HG03558 (cell line): ENCODE measurements at regions not wholly inside any gene's neighbourhood (a gene's known extent, or its start where the extent isn't known, plus 50 kb on each side); places are given as distances from the start of the nearest gene placed in this dataset.

ENCODE experiments used
- ATAC-seq: cut with Tn5 transposase; IDR thresholded peaks from one replicate; pipeline ENCODE4 v1.9.1; 2021; ENCODE audit warnings: moderate number of reproducible peaks; ENCODE audit not compliant: unreplicated experiment; ENCODE audit errors: extremely low read depth

DNA sequence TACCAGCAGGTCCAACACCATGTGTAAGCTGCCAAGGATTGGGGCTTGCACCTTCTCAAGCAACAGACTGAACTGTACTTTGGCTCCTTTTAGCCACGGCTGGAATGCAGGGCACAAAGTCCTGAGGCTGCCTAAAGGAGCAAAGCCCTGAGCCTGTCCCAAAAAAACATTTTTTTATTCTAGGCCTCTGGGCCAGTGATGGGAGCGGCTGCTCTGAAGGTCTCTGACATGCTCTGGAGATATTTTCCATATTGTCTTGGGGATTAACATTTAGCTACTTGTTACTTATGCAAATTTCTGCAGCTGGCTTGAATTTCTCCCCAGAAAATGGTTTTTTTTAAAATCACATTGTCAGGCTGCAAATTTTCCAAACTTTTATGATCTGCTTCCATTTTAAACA is 885.3 kb downstream of the GLUD2 start:
- no peak for ATAC-seq

- no peak for ATAC-seq
Observed at GRCh38 chrX:121949041-121949760, 901.8 kb downstream of the GLUD2 start.

DNA sequence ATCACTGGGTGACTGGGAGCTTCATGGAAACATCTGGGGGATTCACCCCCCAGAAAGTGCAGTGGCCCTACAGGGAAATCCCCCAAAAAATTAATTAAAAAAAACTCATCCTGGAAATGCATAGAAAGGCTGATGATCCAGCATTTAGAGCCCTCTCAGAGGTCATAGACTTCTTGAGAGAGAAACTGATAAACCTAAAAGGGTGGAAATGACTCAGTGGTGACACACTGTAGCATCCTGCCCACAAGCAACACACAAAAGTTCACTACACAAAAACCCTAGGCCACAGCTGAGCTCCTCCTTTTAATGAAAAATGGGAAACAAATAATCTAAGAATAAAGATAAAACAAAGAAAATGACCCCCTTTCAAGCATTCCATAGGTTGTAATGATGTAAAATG is 911.5 kb downstream of the GLUD2 start:
- no peak for ATAC-seq

DNA sequence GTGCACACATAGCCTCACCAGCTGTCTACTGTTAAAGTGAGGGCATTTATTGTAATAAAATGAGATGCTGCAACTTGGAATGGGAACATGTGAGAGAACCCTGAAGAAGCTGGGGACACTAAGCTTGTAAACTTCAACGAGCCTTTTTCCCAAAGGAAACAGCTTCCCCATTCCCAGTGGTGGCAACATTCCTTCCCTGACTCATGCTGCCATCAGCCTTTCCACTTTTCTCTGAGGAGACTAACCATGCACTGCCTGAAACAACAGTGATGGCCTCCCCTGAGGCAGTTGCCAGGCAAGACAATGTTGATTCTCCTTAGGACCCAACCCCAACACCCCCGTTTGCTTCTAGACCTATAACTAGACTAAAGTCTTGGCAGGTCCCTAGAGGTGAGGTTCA is 928.3 kb downstream of the GLUD2 start:
- ATAC-seq: no peak

DNA sequence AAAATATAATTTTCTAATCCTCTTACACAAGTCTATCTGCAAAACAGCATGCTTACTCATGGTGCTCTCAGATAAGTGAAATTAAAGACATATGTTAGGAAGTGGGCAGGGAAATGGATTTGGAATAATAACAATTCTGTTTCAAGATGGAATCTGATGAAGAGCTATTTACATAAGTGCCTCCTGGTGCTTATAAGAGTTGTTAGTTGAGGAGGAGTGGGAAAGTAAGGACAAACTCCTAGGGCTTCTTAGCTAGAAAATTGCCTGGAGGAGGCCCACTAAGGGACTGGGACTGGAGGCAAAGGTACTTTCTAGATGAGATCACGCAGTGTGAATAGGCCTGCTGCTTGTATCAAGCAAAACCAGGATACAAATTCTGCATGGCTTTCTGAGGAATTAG is 939.8 kb downstream of the GLUD2 start:
- ATAC-seq: no peak

DNA sequence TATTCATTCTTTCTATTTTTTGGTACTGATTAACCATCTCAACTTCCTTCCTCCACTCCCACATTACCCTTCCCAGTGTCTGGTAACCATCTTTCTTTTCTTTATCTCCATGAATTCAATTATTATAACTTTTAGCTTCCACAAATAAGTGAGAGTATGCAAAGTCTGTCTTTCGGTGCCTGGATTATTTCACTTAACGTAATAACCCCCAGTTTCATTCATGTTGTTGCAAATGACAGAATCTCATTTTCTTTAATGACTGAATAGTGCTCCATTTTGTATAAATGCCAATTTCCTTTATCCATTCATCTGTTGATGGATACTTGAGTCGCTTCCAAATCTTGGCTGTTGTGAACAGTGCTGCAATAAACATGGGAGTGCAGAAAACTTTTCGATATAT is 940.4 kb downstream of the GLUD2 start:
- ATAC-seq: no peak

DNA sequence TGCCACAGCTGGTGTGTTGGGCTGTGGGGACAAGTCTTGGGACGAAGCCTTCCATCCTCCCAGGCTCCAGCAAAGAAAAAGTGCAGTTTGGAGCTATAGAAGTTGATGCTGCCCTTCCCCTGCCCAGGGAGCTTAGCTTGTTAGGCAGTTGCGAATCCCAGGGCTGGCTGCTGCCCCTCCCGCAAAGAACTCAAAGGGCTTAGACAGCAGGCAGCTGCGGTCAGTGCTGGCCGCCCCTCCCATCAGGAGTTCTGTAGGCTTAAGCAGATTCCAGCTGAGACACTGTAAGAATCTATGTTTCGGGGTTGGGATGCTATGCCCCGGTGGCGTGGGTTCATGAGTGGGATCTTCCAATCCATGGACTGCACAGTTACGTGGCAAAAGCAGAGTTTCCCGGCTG is 956.7 kb downstream of the GLUD2 start:
- no peak for ATAC-seq

- ATAC-seq: no peak
Observed at GRCh38 chrX:122026665-122027064, 979.3 kb downstream of the GLUD2 start.

DNA sequence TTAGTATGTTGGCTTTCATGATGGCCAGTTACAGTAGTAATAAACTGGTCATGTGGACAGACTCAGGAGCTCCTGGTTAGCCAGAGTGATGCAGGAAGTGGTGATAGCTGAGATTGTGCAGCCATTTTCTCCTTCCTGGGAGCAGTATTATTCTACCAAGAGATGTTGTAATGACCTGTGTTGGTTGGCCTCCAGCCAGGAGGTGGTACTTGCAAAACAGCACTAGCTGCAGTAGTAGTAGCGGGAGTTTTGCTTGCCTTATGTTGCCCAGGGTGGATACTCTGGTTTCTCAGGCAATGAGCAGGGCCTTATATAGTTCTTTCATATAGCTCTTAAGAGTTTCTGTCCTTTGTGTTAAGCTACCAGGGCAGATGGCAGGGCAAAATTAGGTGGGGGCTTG is 998.8 kb downstream of the GLUD2 start:
- ATAC-seq: no peak

DNA sequence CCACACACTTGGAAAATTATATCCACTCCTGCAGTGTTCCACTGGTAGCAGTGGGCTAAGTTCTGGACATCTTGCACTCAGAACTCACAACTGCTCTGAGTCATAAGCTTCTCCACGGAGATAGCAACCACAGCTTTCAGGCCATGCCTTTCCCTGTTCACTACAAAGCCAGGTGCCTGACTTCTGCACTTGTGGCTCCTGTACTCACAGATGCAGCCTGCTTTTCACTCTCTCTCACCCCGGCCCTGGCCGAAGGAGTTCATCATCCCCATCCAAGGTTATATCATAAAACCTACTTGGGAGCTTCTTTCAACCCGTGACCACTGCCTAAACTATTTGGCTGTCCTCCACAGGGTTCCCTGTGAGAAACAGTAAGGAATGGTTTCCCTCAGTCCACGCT is 999.4 kb downstream of the GLUD2 start:
- no peak for ATAC-seq

DNA sequence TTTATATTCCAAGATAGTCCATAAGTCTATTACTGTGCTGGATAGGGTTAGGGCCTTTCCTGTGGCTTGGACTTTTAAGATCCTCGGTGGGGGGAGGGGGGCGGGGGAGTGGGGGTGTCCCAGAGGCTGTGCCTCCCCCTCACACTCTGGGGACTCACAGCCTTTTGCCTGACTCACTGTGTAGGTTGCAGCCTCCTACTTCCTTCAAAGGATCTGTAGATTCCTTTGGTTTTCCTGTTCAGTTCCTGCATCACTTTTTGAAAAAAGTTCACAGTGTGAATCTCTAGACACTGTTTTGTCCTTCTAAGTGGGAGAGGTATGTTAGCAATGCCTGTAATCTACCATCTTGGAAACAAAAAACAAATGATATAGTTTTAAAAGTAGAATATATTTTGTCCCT is 999.9 kb downstream of the GLUD2 start:
- no peak for ATAC-seq

GRCh38 chrX:122055460-122055859 is 1008.0 kb downstream of the GLUD2 start:
- no peak for ATAC-seq

- no peak for ATAC-seq
Observed at GRCh38 chrX:122055979-122056715, 1008.7 kb downstream of the GLUD2 start.

DNA sequence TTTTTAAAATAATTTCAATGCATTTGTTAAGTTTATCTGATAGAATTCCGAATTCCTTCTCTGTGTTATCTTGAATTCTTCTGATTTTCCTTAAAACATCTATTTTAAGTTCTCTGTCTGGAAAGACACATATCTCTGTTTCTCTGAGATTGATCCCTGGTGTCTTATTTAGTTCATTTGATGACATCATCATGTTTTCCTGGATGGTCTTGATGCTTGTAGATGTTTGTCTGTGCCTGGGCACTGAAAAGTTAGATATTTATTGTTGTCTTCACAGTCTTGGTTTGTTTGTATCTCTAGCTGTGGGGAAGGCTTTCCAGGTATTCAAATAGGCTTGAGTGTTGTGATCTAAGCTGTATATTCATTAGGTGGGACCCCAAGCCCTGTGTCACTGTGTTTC is 1028.8 kb downstream of the GLUD2 start:
- ATAC-seq: no peak

GRCh38 chrX:122078079-122078478 is 1030.7 kb downstream of the GLUD2 start:
- no peak for ATAC-seq

DNA sequence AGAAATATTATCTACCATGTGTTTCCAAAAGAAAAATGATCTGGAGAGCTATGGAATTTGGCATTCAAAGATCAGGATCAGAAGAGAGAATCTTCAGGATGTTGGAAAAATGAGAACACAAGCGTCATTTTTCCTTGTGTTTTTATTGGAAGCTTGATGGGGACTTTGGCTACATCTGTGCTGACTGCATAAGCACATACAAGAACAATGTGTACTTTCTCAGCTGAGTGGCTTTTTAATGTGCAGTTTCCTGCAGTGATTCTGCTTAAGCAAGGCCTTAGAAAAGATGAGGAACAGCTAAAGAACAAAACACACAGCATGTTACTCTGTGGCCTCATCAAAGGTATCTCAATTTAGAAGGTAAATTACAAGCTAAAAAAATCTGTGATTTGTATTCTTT is 1039.9 kb downstream of the GLUD2 start:
- no peak for ATAC-seq

- no peak for ATAC-seq
Observed at GRCh38 chrX:122091571-122091970, 1044.2 kb downstream of the GLUD2 start.

DNA sequence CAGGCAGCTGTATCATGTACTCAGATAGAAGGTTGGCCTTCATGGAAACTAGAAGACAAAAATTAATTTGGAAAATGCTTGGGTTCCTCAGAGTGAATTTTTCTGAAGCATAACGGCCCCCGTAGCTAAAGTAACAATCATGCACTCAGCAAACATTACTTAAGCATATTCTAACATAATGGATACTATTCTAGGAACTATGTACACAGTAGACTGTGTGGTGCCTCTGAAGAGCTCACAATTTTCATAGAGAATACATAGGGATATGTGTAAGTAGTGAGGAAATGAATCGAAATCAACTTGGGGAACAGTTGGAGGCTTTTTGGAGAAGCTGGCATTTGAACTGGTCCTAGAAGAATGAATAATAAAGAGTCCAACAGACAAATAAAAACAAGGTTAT is 1045.0 kb downstream of the GLUD2 start:
- ATAC-seq: no peak

- ATAC-seq: no peak
Observed at GRCh38 chrX:122092978-122093377, 1045.6 kb downstream of the GLUD2 start.

GRCh38 chrX:122094611-122095010 is 1047.2 kb downstream of the GLUD2 start:
- ATAC-seq: no peak

DNA sequence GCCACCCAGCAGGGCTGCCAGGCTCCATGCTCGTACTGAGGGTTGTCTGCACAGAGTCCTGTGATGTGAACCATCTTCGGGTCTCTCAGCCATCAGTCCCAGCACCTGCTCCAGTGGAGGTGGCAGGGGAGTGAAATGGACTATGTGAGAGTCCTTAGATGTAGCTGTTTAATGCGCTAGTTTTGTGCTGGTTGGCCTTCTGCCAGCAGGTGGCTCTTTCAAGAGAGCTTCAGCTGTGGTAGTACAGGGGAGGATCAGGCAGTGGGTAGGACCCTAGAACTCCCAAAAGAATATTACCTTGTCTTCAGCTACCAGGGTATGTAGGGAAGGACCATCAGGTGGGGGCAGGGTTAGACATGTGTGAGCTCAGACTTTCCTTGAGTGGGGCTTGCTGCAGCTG is 1066.0 kb downstream of the GLUD2 start:
- ATAC-seq: no peak

DNA sequence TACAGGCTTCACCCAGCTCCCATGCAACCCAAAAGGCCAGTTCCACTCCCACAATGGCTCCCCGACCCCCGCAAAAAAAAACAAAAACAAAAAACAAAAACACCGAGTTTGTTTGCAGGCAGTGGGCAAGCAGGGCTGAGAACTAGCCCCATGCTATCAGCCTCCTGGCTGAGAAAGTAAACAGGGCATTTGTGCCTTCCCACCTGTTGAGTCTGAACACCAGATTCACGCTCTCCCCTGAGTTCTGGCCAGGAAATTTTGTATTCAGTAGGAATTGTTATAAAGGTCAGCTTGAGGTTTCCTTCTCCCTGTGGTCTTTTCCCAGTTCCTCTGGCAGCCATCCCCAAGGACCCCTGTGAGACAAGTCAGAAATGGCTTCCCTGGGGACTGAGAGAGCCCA is 1066.5 kb downstream of the GLUD2 start:
- ATAC-seq: no peak
